ENCODE measurements at regions not wholly inside any gene's neighbourhood (a gene's known extent, or its start where the extent isn't known, plus 50 kb on each side); places are given as distances from the start of the nearest gene placed in this dataset.

GRCh38 chr19:30722761-30723160 is 350.6 kb downstream of the ZNF536 start:
- TF ChIP-seq CSRNP3 (CRISPR knock-in tag; IDR thresholded peaks at IDR 0.05) (no peak), OSR1 (CRISPR knock-in tag; IDR thresholded peaks at IDR 0.05) (no peak), TOX (CRISPR knock-in tag; IDR thresholded peaks at IDR 0.05; ENCODE audit: borderline replicate concordance) (no peak), ZFP3 (CRISPR knock-in tag; IDR thresholded peaks at IDR 0.05) (no peak), PATZ1 (CRISPR knock-in tag; IDR thresholded peaks at IDR 0.05; ENCODE audit: borderline replicate concordance) (no peak), TCF4 (CRISPR knock-in tag; IDR thresholded peaks at IDR 0.05; ENCODE audit: borderline replicate concordance) (no peak), ISL1 (CRISPR knock-in tag; IDR thresholded peaks at IDR 0.05) (no peak), RARB (CRISPR knock-in tag; IDR thresholded peaks at IDR 0.05) (no peak), ARNTL (CRISPR knock-in tag; IDR thresholded peaks at IDR 0.05; ENCODE audit: borderline replicate concordance, low read depth) (no peak), ZFP30 (CRISPR knock-in tag; IDR thresholded peaks at IDR 0.05) (no peak), ZNF70 (CRISPR knock-in tag; IDR thresholded peaks at IDR 0.05) (no peak), BACH2 (CRISPR knock-in tag; IDR thresholded peaks at IDR 0.05; ENCODE audit: borderline replicate concordance) (no peak)
- ATAC-seq: no peak

- no peak for ATAC-seq
- TF ChIP-seq TOX (CRISPR knock-in tag; IDR thresholded peaks at IDR 0.05; ENCODE audit: borderline replicate concordance) (no peak), SNAI2 (CRISPR knock-in tag; IDR thresholded peaks at IDR 0.05) (no peak), ZFP3 (CRISPR knock-in tag; IDR thresholded peaks at IDR 0.05) (no peak), ZNF565 (CRISPR knock-in tag; conservative IDR thresholded peaks at IDR 0.05; ENCODE audit: low read depth) (no peak)
Measured at GRCh38 chr19:30722186-30722585, 350.0 kb downstream of the ZNF536 start.

GRCh38 chr19:30719999-30720345 is 347.8 kb downstream of the ZNF536 start:
- ATAC-seq: no peak
- TF ChIP-seq TOX (CRISPR knock-in tag; IDR thresholded peaks at IDR 0.05; ENCODE audit: borderline replicate concordance): no peak
- TF ChIP-seq CSRNP3 (CRISPR knock-in tag; IDR thresholded peaks at IDR 0.05): no peak
- no peak for TF ChIP-seq GLIS3 (CRISPR knock-in tag; IDR thresholded peaks at IDR 0.05)
- TF ChIP-seq ZNF565 (CRISPR knock-in tag; conservative IDR thresholded peaks at IDR 0.05; ENCODE audit: low read depth): no peak
- no peak for TF ChIP-seq ZC3H10 (CRISPR knock-in tag; IDR thresholded peaks at IDR 0.05)
- no peak for TF ChIP-seq RARB (CRISPR knock-in tag; IDR thresholded peaks at IDR 0.05)
- no peak for TF ChIP-seq BACH2 (CRISPR knock-in tag; IDR thresholded peaks at IDR 0.05; ENCODE audit: borderline replicate concordance)
- peak; percentile 52; the same call in 1 of the 2 replicates for TF ChIP-seq TCF4 (CRISPR knock-in tag; IDR thresholded peaks at IDR 0.05; ENCODE audit: borderline replicate concordance)

GRCh38 chr19:30719189-30719998 is 347.2 kb downstream of the ZNF536 start:
- no peak; the same call in 1 of the 3 replicates for ATAC-seq

More at GRCh38 chr19:30719189-30719998, 347.2 kb downstream of the ZNF536 start:
- TF ChIP-seq TSHZ2 (CRISPR knock-in tag; IDR thresholded peaks at IDR 0.05) (peak; percentile 33; the same call in 1 of the 2 replicates), RARB (CRISPR knock-in tag; IDR thresholded peaks at IDR 0.05) (no peak)

Data from SK-N-SH treated with all-trans-retinoic acid at 6 μM for 48 hours (cell line).